Suprapubic skin (tissue), 4 donors: ENCODE measurements at regions not wholly inside any gene's neighbourhood (a gene's known extent, or its start where the extent isn't known, plus 50 kb on each side); places are given as distances from the start of the nearest gene placed in this dataset.
"Not testable (repeated sequence)": the region's sequence is repeated elsewhere in the genome, so short reads cannot be mapped to it uniquely, and the experiment has no call there.

Experiments used
- DNase-seq, 2 donors: peaks; one replicate each; pipeline ENCODE4 v3.0.0-alpha.2; 2019; ENCODE audit warnings: low spot score in 2 of 2
- H3K27ac ChIP-seq: fragments of 200-600 bp; sonication (generic); one replicate; pipeline ENCODE4 v1.5.1; 2019
- H3K27me3 ChIP-seq: fragments of 200-600 bp; sonication (generic); one replicate; pipeline ENCODE4 v1.5.1; 2019
- H3K36me3 ChIP-seq: fragments of 200-600 bp; sonication (generic); one replicate; pipeline ENCODE4 v1.5.1; 2019
- H3K4me1 ChIP-seq: fragments of 200-600 bp; sonication (generic); one replicate; pipeline ENCODE4 v1.5.1; 2019
- H3K4me3 ChIP-seq: fragments of 200-600 bp; sonication (generic); one replicate; pipeline ENCODE4 v1.5.1; 2019; ENCODE audit warnings: mild to moderate bottlenecking
- H3K9me3 ChIP-seq: fragments of 200-600 bp; sonication (generic); one replicate; pipeline ENCODE4 v1.5.1; 2019
- EP300 ChIP-seq: sonication (generic); formaldehyde crosslinking; IDR thresholded peaks from one replicate; pipeline ENCODE4 v1.6.1; 2017; ENCODE audit warnings: antibody characterized with exemption
- POLR2A ChIP-seq, 2 donors: fragments of 450-650 bp; IDR thresholded peaks; one replicate each; pipeline ENCODE4 v1.6.1; 2017; ENCODE audit warnings: antibody characterized with exemption in 2 of 2, mild to moderate bottlenecking in 2 of 2, moderate library complexity in 2 of 2
- POLR2AphosphoS5 ChIP-seq, 3 donors: sonication (generic); formaldehyde crosslinking; IDR thresholded peaks; one replicate each; pipeline ENCODE4 v1.6.1; 2017; ENCODE audit warnings: antibody characterized with exemption in 3 of 3
- WGBS: methylation state at CpG from one replicate; pipeline ENCODE4 v1.1.5; 2018; 5-methylcytosine and 5-hydroxymethylcytosine counted together
- TF ChIP-seq, protein P1 (sequence below), 2 donors: fragments of 200-600 bp in 1 of 2; fragments of 450-650 bp in 1 of 2; sonication (generic) in 1 of 2; IDR thresholded peaks; one replicate each; pipeline ENCODE4 v1.5.1; 2016 to 2019; ENCODE audit warnings: antibody characterized with exemption in 2 of 2, mild to moderate bottlenecking in 1 of 2, moderate library complexity in 1 of 2

DNA sequence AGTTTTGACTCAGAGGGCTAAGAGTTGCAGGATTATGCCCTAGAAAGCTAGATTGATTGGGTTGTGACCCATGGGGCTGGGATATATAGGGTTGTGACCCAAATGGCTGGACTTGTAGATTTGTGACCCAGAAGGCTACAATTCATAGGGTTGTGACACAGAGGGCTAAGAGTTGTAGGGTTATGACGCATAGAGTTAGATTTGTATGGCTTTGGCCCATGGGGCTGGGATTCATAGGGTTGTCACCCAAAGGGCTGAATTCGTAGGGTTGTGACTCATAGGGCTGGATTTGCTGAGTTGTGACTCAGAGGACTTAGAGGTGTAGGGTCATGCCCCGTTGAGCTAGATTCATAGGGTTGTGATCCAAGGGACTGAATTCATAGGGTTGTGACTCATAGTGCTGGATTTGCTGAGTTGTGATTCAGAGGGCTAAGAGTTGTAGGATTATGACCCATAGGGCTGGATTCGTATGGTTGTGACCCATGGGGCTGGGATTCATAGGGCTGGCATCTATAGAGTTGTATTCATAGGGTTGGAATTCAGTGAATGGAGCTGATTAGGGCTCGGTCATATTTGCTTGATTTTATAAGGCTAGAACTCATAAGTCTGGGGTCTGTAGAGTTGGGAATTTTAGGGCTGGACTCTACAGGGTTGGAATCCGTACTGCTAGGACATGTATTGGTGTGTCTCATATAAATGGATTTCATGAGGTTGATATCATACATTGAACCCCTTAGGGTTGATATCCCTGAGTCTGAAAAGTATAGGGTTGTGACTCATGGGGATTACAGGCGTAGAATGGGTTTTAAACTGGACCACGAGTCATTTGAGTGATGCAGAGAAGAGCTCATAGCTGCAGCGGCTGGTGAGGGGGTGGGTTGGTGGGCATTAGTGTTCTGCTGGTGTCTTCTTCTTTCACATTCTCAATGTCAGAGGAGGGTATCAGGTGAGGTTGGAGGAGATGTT is 125.7 kb downstream of the CRLF2 start:
- no peaks in the 10 kb centered on the region for H3K4me1 ChIP-seq
- no peaks in the 10 kb centered on the region for H3K36me3 ChIP-seq
- H3K27me3 ChIP-seq: no peaks in the 10 kb centered on the region
- WGBS: 74% methylated on average over 9 of the region's 9 CpGs
- TF ChIP-seq POLR2AphosphoS5 (IDR thresholded peaks at IDR 0.05): no peak
- TF ChIP-seq POLR2A (IDR thresholded peaks at IDR 0.05): no peak
- TF ChIP-seq, protein P1, sequence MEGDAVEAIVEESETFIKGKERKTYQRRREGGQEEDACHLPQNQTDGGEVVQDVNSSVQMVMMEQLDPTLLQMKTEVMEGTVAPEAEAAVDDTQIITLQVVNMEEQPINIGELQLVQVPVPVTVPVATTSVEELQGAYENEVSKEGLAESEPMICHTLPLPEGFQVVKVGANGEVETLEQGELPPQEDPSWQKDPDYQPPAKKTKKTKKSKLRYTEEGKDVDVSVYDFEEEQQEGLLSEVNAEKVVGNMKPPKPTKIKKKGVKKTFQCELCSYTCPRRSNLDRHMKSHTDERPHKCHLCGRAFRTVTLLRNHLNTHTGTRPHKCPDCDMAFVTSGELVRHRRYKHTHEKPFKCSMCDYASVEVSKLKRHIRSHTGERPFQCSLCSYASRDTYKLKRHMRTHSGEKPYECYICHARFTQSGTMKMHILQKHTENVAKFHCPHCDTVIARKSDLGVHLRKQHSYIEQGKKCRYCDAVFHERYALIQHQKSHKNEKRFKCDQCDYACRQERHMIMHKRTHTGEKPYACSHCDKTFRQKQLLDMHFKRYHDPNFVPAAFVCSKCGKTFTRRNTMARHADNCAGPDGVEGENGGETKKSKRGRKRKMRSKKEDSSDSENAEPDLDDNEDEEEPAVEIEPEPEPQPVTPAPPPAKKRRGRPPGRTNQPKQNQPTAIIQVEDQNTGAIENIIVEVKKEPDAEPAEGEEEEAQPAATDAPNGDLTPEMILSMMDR (IDR thresholded peaks at IDR 0.05): no peak
- TF ChIP-seq EP300: no peak
- peaks cover 4% of the 10 kb centered on the region for H3K9me3 ChIP-seq
- H3K27ac ChIP-seq: no peak overlapping the region
- H3K4me3 ChIP-seq: no peak overlapping the region
- DNase-seq: no peak

DNA sequence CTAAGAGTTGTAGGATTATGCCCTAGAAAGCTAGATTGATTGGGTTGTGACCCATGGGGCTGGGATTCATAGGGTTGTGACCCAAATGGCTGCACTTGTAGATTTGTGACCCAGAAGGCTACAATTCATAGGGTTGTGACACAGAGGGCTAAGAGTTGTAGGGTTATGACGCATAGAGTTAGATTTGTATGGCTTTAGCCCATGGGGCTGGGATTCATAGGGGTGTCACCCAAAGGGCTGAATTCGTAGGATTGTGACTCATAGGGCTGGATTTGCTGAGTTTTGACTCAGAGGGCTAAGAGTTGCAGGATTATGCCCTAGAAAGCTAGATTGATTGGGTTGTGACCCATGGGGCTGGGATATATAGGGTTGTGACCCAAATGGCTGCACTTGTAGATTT is 126.6 kb downstream of the CRLF2 start:
- H3K27ac ChIP-seq, H3K9me3 ChIP-seq, H3K4me1 ChIP-seq, DNase-seq, H3K36me3 ChIP-seq, H3K4me3 ChIP-seq, H3K27me3 ChIP-seq: not testable (repeated sequence)
- WGBS: 82% methylated on average over 2 of the region's 2 CpGs

DNA sequence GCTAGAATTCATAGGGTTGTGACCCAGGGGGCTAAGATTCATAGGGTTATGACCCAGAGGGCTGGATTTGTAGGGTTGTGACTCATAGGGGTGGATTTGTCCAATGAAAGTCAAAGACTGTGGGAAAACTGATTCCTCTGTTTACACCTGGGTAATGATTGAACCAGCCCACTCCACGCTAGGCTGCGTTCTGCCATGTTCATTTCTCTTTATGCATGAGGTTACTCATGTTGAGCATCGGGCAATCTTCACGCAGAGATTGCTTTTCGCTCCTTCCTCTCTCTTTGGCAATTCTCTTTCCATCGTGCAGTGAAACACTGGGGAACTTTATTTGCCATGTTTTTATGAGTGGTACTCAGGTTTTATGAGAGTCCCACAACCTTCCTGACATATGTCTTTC is 127.8 kb downstream of the CRLF2 start:
- no peak overlapping the region for H3K27ac ChIP-seq
- no peaks in the 10 kb centered on the region for H3K27me3 ChIP-seq
- no peaks in the 10 kb centered on the region for H3K36me3 ChIP-seq
- H3K4me3 ChIP-seq: no peak overlapping the region
- TF ChIP-seq, protein P1 (IDR thresholded peaks at IDR 0.05): no peak
- no peak for TF ChIP-seq EP300
- no peak for TF ChIP-seq POLR2A (IDR thresholded peaks at IDR 0.05)
- no peak for TF ChIP-seq POLR2AphosphoS5 (IDR thresholded peaks at IDR 0.05)
- H3K4me1 ChIP-seq: no peaks in the 10 kb centered on the region
- DNase-seq: no peak
- H3K9me3 ChIP-seq: peaks cover 4% of the 10 kb centered on the region
- WGBS: 93% methylated on average over 6 of the region's 6 CpGs

- WGBS: 66% methylated on average over 29 of the region's 29 CpGs
- Histone ChIP-seq H3K4me1 (no peaks in the 10 kb centered on the region), H3K27ac (no peak overlapping the region), H3K36me3 (no peaks in the 10 kb centered on the region), H3K27me3 (no peaks in the 10 kb centered on the region), H3K9me3 (no peaks in the 10 kb centered on the region), H3K4me3 (no peak overlapping the region)
- DNase-seq: no peak
- TF ChIP-seq EP300 (no peak), POLR2A (IDR thresholded peaks at IDR 0.05) (no peak), POLR2AphosphoS5 (IDR thresholded peaks at IDR 0.05) (no peak)
- TF ChIP-seq, protein P1 (IDR thresholded peaks at IDR 0.05): no peak
Measured at GRCh38 chrX:1076871-1077651, 135.4 kb downstream of the CRLF2 start.

- no peaks in the 10 kb centered on the region for H3K9me3 ChIP-seq
- no peak overlapping the region for H3K27ac ChIP-seq
- H3K36me3 ChIP-seq: no peaks in the 10 kb centered on the region
- 96% methylated on average over 7 of the region's 7 CpGs for WGBS
- peak in 1 of 2 donors; percentile 29 for DNase-seq
- H3K4me3 ChIP-seq: no peak overlapping the region
- no peaks in the 10 kb centered on the region for H3K27me3 ChIP-seq
- TF ChIP-seq, protein P1 (IDR thresholded peaks at IDR 0.05): no peak
- TF ChIP-seq POLR2A (IDR thresholded peaks at IDR 0.05) (no peak), POLR2AphosphoS5 (IDR thresholded peaks at IDR 0.05) (no peak), EP300 (no peak)
- H3K4me1 ChIP-seq: no peaks in the 10 kb centered on the region
Measured at GRCh38 chrX:1075741-1076140, 136.7 kb downstream of the CRLF2 start.
